GM23338 (cell line): ENCODE measurements at regions not wholly inside any gene's neighbourhood (a gene's known extent, or its start where the extent isn't known, plus 50 kb on each side); places are given as distances from the start of the nearest gene placed in this dataset.

Experiments
- CREB1 ChIP-seq: fragments of 250-450 bp; sonication (Bioruptor Pico); IDR thresholded peaks from 2 replicates; pipeline ENCODE4 v1.5.0; 2020; ENCODE audit warnings: low read depth, mild to moderate bottlenecking, moderate library complexity
- EZH2 ChIP-seq: fragments of 200-600 bp; sonication (generic); IDR thresholded peaks from one replicate; pipeline ENCODE4 v1.8.0; 2017; ENCODE audit warnings: antibody characterized with exemption, mild to moderate bottlenecking, low read depth; ENCODE audit not compliant: unreplicated experiment
- EZH2phosphoT487 ChIP-seq: fragments of 200-600 bp; sonication (generic); IDR thresholded peaks from one replicate; pipeline ENCODE4 v1.8.1; 2018; ENCODE audit warnings: antibody characterized with exemption; ENCODE audit not compliant: unreplicated experiment
- JUNB ChIP-seq: IDR thresholded peaks from one replicate; pipeline ENCODE4 v1.6.1; 2016; ENCODE audit warnings: antibody characterized with exemption; ENCODE audit not compliant: unreplicated experiment
- NANOG ChIP-seq: IDR thresholded peaks from 2 replicates; pipeline ENCODE4 v1.6.1; 2016; ENCODE audit warnings: antibody characterized with exemption, borderline replicate concordance
- POLR2AphosphoS5 ChIP-seq: IDR thresholded peaks from 2 replicates; pipeline ENCODE4 v1.6.1; 2016; ENCODE audit warnings: antibody characterized with exemption, low read depth
- STAT1 ChIP-seq: IDR thresholded peaks from one replicate; pipeline ENCODE4 v1.6.1; 2016; ENCODE audit warnings: antibody characterized with exemption; ENCODE audit not compliant: unreplicated experiment
- ZNF114 ChIP-seq: fragments of 250-450 bp; sonication (Bioruptor Pico); IDR thresholded peaks from 2 replicates; pipeline ENCODE4 v1.5.0; 2020; ENCODE audit warnings: mild to moderate bottlenecking, moderate library complexity
- ZNF331 ChIP-seq: fragments of 250-450 bp; sonication (Bioruptor Pico); IDR thresholded peaks from 2 replicates; pipeline ENCODE4 v1.5.0; 2020; ENCODE audit warnings: low read depth, mild to moderate bottlenecking, moderate library complexity
- TF ChIP-seq, protein P1 (sequence below), 2 experiments: fragments of 200-600 bp in 1 of 2; sonication (generic) in 1 of 2; conservative IDR thresholded peaks; 2 replicates each; pipeline versions ENCODE4 v1.5.1 to v1.6.1; 2016 to 2017; ENCODE audit warnings: antibody characterized with exemption in 2 of 2, low read depth in 2 of 2, mild to moderate bottlenecking in 2 of 2, moderate library complexity in 1 of 2
- TF ChIP-seq, protein P2 (sequence below): IDR thresholded peaks from one replicate; pipeline ENCODE4 v1.6.1; 2018; ENCODE audit warnings: antibody characterized with exemption; ENCODE audit not compliant: unreplicated experiment
- TF ChIP-seq, protein P3 (sequence below): fragments of 250-450 bp; sonication (Bioruptor Pico); IDR thresholded peaks from 2 replicates; pipeline ENCODE4 v1.5.0; 2020; ENCODE audit warnings: mild to moderate bottlenecking, moderate library complexity
- TF ChIP-seq, protein P4 (sequence below): IDR thresholded peaks from 2 replicates; pipeline ENCODE4 v1.6.1; 2016; ENCODE audit warnings: antibody characterized with exemption

DNA sequence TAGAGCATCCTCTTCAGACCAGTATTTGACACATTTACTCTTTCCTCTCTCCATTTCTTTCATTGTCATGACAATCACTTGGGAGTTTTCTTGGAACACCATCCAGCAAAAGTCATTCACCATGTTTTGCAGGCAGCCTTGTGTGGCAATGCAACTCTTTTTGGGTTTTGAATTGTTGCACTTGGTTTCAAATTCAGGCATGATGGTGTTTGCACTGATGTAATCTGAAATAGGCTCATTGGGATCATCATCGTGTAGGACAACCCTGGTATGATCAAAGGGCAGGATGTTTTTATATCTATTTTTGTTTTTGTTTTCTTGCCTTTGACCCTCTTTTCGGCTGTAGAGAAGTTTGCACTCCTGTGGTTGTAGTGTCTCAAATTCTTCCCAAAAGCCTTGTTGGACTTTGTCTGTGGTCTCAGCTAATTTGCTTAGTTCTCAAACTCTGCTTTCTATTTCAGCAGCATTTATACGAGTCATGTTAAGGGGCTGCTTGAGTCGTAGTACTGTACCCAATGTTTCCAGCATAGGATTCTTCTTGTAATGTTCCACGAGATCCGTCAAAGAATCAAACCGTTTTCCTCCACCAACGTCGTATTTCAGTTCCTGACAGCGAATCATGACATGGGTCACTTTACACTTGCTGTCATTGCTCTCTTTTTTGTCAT, 160.8 kb upstream of the TNFAIP3 start:
- TF ChIP-seq, protein P1, sequence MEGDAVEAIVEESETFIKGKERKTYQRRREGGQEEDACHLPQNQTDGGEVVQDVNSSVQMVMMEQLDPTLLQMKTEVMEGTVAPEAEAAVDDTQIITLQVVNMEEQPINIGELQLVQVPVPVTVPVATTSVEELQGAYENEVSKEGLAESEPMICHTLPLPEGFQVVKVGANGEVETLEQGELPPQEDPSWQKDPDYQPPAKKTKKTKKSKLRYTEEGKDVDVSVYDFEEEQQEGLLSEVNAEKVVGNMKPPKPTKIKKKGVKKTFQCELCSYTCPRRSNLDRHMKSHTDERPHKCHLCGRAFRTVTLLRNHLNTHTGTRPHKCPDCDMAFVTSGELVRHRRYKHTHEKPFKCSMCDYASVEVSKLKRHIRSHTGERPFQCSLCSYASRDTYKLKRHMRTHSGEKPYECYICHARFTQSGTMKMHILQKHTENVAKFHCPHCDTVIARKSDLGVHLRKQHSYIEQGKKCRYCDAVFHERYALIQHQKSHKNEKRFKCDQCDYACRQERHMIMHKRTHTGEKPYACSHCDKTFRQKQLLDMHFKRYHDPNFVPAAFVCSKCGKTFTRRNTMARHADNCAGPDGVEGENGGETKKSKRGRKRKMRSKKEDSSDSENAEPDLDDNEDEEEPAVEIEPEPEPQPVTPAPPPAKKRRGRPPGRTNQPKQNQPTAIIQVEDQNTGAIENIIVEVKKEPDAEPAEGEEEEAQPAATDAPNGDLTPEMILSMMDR (conservative IDR thresholded peaks at IDR 0.05; ENCODE audit: low read depth in 2 of 2) = no peak
- TF ChIP-seq ZNF331 (CRISPR knock-in tag) (no peak), JUNB (no peak), POLR2AphosphoS5 (no peak), EZH2 (no peak), EZH2phosphoT487 (no peak), STAT1 (no peak), CREB1 (no peak), NANOG (no peak), ZNF114 (CRISPR knock-in tag) (no peak)
- TF ChIP-seq, protein P2, sequence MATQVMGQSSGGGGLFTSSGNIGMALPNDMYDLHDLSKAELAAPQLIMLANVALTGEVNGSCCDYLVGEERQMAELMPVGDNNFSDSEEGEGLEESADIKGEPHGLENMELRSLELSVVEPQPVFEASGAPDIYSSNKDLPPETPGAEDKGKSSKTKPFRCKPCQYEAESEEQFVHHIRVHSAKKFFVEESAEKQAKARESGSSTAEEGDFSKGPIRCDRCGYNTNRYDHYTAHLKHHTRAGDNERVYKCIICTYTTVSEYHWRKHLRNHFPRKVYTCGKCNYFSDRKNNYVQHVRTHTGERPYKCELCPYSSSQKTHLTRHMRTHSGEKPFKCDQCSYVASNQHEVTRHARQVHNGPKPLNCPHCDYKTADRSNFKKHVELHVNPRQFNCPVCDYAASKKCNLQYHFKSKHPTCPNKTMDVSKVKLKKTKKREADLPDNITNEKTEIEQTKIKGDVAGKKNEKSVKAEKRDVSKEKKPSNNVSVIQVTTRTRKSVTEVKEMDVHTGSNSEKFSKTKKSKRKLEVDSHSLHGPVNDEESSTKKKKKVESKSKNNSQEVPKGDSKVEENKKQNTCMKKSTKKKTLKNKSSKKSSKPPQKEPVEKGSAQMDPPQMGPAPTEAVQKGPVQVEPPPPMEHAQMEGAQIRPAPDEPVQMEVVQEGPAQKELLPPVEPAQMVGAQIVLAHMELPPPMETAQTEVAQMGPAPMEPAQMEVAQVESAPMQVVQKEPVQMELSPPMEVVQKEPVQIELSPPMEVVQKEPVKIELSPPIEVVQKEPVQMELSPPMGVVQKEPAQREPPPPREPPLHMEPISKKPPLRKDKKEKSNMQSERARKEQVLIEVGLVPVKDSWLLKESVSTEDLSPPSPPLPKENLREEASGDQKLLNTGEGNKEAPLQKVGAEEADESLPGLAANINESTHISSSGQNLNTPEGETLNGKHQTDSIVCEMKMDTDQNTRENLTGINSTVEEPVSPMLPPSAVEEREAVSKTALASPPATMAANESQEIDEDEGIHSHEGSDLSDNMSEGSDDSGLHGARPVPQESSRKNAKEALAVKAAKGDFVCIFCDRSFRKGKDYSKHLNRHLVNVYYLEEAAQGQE = no peak
- TF ChIP-seq, protein P3, sequence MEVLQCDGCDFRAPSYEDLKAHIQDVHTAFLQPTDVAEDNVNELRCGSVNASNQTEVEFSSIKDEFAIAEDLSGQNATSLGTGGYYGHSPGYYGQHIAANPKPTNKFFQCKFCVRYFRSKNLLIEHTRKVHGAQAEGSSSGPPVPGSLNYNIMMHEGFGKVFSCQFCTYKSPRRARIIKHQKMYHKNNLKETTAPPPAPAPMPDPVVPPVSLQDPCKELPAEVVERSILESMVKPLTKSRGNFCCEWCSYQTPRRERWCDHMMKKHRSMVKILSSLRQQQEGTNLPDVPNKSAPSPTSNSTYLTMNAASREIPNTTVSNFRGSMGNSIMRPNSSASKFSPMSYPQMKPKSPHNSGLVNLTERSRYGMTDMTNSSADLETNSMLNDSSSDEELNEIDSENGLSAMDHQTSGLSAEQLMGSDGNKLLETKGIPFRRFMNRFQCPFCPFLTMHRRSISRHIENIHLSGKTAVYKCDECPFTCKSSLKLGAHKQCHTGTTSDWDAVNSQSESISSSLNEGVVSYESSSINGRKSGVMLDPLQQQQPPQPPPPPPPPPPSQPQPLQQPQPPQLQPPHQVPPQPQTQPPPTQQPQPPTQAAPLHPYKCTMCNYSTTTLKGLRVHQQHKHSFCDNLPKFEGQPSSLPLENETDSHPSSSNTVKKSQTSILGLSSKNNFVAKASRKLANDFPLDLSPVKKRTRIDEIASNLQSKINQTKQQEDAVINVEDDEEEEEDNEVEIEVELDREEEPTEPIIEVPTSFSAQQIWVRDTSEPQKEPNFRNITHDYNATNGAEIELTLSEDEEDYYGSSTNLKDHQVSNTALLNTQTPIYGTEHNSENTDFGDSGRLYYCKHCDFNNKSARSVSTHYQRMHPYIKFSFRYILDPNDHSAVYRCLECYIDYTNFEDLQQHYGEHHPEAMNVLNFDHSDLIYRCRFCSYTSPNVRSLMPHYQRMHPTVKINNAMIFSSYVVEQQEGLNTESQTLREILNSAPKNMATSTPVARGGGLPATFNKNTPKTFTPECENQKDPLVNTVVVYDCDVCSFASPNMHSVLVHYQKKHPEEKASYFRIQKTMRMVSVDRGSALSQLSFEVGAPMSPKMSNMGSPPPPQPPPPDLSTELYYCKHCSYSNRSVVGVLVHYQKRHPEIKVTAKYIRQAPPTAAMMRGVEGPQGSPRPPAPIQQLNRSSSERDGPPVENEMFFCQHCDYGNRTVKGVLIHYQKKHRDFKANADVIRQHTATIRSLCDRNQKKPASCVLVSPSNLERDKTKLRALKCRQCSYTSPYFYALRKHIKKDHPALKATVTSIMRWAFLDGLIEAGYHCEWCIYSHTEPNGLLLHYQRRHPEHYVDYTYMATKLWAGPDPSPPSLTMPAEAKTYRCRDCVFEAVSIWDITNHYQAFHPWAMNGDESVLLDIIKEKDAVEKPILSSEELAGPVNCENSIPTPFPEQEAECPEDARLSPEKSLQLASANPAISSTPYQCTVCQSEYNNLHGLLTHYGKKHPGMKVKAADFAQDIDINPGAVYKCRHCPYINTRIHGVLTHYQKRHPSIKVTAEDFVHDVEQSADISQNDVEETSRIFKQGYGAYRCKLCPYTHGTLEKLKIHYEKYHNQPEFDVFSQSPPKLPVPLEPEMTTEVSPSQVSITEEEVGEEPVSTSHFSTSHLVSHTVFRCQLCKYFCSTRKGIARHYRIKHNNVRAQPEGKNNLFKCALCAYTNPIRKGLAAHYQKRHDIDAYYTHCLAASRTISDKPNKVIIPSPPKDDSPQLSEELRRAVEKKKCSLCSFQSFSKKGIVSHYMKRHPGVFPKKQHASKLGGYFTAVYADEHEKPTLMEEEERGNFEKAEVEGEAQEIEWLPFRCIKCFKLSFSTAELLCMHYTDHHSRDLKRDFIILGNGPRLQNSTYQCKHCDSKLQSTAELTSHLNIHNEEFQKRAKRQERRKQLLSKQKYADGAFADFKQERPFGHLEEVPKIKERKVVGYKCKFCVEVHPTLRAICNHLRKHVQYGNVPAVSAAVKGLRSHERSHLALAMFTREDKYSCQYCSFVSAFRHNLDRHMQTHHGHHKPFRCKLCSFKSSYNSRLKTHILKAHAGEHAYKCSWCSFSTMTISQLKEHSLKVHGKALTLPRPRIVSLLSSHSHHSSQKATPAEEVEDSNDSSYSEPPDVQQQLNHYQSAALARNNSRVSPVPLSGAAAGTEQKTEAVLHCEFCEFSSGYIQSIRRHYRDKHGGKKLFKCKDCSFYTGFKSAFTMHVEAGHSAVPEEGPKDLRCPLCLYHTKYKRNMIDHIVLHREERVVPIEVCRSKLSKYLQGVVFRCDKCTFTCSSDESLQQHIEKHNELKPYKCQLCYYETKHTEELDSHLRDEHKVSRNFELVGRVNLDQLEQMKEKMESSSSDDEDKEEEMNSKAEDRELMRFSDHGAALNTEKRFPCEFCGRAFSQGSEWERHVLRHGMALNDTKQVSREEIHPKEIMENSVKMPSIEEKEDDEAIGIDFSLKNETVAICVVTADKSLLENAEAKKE (CRISPR knock-in tag) = no peak
- TF ChIP-seq, protein P4, sequence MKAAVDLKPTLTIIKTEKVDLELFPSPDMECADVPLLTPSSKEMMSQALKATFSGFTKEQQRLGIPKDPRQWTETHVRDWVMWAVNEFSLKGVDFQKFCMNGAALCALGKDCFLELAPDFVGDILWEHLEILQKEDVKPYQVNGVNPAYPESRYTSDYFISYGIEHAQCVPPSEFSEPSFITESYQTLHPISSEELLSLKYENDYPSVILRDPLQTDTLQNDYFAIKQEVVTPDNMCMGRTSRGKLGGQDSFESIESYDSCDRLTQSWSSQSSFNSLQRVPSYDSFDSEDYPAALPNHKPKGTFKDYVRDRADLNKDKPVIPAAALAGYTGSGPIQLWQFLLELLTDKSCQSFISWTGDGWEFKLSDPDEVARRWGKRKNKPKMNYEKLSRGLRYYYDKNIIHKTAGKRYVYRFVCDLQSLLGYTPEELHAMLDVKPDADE = no peak
